ENCODE measurements at regions not wholly inside any gene's neighbourhood (a gene's known extent, or its start where the extent isn't known, plus 50 kb on each side); places are given as distances from the start of the nearest gene placed in this dataset.

DNA sequence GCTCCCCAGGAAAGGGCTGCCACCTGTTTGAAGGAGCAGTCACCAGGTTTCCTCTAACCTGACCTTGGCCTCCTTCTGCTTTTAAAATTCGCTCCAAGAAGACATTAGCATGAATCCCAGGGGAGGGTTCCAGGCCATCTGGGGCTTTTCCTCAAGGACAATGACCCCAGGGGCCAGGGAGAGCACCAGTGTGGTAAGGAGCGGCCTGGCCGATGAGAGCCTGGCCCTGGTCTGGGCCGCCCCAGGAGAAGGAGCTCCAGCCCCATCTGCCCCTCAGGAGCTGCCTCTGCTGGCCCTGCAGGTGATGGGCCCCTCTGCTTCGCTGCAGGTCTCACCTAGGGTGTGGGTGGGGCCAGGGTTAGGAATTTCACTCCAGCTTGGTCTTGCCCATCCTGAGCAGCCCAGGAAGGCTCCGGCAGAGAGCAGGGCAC, 209.2 kb upstream of the TNRC6C start:
- DNase-seq (ENCODE audit: low read depth in 1 of 2, low spot score in 1 of 2): no peak
- TF ChIP-seq JUND (IDR thresholded peaks at IDR 0.05; ENCODE audit: low read depth): no peak
- in situ Hi-C loops (cut with HindIII; ENCODE audit: low pct_unique_long_range_greater_than_20kb, low sequenced_read_pairs): no loop called here

- DNase-seq (ENCODE audit: low read depth in 1 of 2, low spot score in 1 of 2): no peak
- no peak for TF ChIP-seq JUND (IDR thresholded peaks at IDR 0.05; ENCODE audit: low read depth)
- in situ Hi-C loops (cut with HindIII; ENCODE audit: low pct_unique_long_range_greater_than_20kb, low sequenced_read_pairs): no loop called here
These were observed 208.5 kb upstream of the TNRC6C start for GRCh38 chr17:77749989-77750388.

DNA sequence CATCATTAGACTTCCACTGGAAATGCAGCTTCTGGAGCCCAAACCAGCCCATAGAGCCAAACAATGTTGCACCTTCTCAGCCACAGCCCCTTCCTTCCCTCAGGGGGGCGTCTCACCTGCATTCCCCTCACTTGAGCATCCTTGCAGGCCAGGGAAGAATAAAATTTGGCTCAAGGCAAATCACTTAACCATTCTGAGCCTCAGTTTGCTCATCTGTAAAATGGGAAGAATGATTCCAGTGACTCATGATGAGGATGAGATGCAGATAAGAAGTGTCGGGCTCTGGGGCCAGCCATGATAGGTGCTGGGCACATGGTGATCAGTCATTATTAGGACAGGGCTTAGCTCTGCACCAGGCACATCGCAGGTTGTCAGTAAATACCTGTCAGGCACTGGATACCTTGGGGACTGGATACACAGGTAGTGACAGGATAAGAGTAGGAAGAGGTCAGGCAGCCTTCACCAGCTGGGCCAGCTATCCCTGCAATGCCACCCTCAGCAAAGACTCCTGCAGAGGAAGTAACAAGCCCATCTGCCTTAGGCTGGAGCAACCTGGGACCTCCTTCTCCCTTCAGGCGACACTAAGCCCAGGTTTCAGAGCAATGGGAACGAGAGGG, 208.0 kb upstream of the TNRC6C start:
- TF ChIP-seq JUND (IDR thresholded peaks at IDR 0.05; ENCODE audit: low read depth): no peak
- DNase-seq (ENCODE audit: low read depth in 1 of 2, low spot score in 1 of 2): no peak
- in situ Hi-C loops (cut with HindIII; ENCODE audit: low pct_unique_long_range_greater_than_20kb, low sequenced_read_pairs): no loop called here

- TF ChIP-seq JUND (IDR thresholded peaks at IDR 0.05; ENCODE audit: low read depth): no peak
- in situ Hi-C loops (cut with HindIII; ENCODE audit: low pct_unique_long_range_greater_than_20kb, low sequenced_read_pairs): no loop called here
- no peak for DNase-seq (ENCODE audit: low read depth in 1 of 2, low spot score in 1 of 2)
These were observed 205.3 kb upstream of the TNRC6C start for GRCh38 chr17:77753246-77753645.

- in situ Hi-C loops (cut with HindIII; ENCODE audit: low pct_unique_long_range_greater_than_20kb, low sequenced_read_pairs): no loop called here
- no peak for DNase-seq (ENCODE audit: low read depth in 1 of 2, low spot score in 1 of 2)
- no peak for TF ChIP-seq JUND (IDR thresholded peaks at IDR 0.05; ENCODE audit: low read depth)
These were observed 204.7 kb upstream of the TNRC6C start for GRCh38 chr17:77753691-77754245.

DNA sequence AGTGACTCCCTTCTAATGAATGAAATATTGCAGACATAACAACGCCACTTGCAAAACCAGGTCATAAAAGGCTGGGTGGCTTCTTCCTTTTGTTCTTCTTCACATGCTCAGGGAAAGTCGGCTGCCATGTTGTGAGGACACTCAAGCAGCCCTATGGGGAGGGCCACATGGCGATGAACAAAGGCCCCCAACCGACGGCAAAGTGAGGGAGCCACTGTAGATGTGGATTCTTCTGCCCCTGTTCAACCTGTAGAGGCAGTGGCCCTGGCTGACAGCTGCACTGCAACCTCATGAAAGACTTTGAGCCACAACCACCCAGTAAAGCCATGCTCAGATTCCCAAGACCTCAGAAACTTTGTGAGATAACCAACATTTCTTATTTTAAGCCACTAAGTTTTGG, 203.5 kb upstream of the TNRC6C start:
- TF ChIP-seq JUND (IDR thresholded peaks at IDR 0.05; ENCODE audit: low read depth): no peak
- DNase-seq (ENCODE audit: low read depth in 1 of 2, low spot score in 1 of 2): no peak
- in situ Hi-C loops (cut with HindIII; ENCODE audit: low pct_unique_long_range_greater_than_20kb, low sequenced_read_pairs): no loop called here

- no peak for TF ChIP-seq JUND (IDR thresholded peaks at IDR 0.05; ENCODE audit: low read depth)
- in situ Hi-C loops (cut with HindIII; ENCODE audit: low pct_unique_long_range_greater_than_20kb, low sequenced_read_pairs): no loop called here
- DNase-seq (ENCODE audit: low read depth in 1 of 2, low spot score in 1 of 2): no peak
These were observed 203.0 kb upstream of the TNRC6C start for GRCh38 chr17:77755410-77755963.

GRCh38 chr17:77756028-77756427, 202.5 kb upstream of the TNRC6C start:
- DNase-seq (ENCODE audit: low read depth in 1 of 2, low spot score in 1 of 2): no peak
- no peak for TF ChIP-seq JUND (IDR thresholded peaks at IDR 0.05; ENCODE audit: low read depth)
- in situ Hi-C loops (cut with HindIII; ENCODE audit: low pct_unique_long_range_greater_than_20kb, low sequenced_read_pairs): no loop called here

DNA sequence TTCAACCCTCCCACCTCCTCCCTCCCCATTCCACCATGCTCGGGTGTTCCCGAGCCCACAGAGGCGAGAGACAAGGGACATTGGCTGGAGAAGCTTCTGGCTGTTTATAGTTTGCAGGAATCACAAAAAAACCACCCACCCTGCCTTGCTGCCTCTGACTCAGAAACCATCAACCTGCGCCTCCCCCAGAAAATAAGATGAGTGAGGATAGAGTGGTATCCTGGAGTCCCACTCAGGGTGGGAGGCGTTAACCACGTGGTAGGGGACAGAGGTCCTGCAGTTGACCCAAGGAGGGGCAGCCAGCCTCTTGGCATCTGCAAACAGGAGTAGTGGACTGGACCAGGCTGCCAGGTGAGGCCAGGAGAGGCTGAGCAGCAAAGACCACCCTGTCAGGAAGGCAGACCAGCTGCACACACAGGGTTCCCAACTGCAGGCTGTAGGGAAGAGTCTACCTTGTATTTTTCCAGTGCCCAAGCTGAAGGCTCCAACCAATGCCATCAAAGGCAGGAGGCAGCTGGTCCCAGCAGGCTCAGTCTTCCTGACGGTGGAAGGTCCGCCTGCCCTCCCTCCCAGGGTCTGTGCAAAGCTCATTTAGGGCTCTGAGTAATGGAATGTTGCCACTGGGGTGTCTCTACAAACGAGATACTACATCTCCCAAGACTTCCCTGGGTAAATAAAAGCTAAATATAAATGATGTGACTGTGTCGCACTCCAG, 201.5 kb upstream of the TNRC6C start:
- no peak for DNase-seq (ENCODE audit: low read depth in 1 of 2, low spot score in 1 of 2)
- no peak for TF ChIP-seq JUND (IDR thresholded peaks at IDR 0.05; ENCODE audit: low read depth)
- in situ Hi-C loops (cut with HindIII; ENCODE audit: low pct_unique_long_range_greater_than_20kb, low sequenced_read_pairs): no loop called here

GRCh38 chr17:77757561-77757898, 201.0 kb upstream of the TNRC6C start:
- in situ Hi-C loops (cut with HindIII; ENCODE audit: low pct_unique_long_range_greater_than_20kb, low sequenced_read_pairs): no loop called here
- no peak for DNase-seq (ENCODE audit: low read depth in 1 of 2, low spot score in 1 of 2)
- TF ChIP-seq JUND (IDR thresholded peaks at IDR 0.05; ENCODE audit: low read depth): no peak

- DNase-seq (ENCODE audit: low read depth in 1 of 2, low spot score in 1 of 2): no peak
- in situ Hi-C loops (cut with HindIII; ENCODE audit: low pct_unique_long_range_greater_than_20kb, low sequenced_read_pairs): no loop called here
- no peak for TF ChIP-seq JUND (IDR thresholded peaks at IDR 0.05; ENCODE audit: low read depth)
These were observed 195.5 kb upstream of the TNRC6C start for GRCh38 chr17:77763023-77763422.

DNA sequence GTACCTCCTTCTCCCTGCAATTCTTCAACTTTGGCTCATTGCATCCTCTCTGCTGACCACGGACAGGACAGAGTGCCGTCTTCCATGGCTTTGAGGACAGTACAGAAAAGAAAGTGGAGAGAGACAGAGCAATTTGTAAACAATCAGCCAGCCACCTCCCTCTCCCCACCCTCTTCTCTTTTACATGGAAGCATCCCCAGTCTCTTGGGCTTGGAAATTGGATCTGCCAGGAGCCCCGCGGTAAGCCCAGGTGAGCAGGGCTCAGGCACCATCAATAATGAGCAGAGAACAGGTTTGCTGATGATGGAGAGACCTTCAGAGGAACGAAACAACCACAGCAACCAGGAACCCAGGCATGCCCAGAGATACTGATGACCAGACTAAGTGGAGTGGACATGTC, 194.9 kb upstream of the TNRC6C start:
- DNase-seq (ENCODE audit: low read depth in 1 of 2, low spot score in 1 of 2): no peak
- no peak for TF ChIP-seq JUND (IDR thresholded peaks at IDR 0.05; ENCODE audit: low read depth)
- in situ Hi-C loops (cut with HindIII; ENCODE audit: low pct_unique_long_range_greater_than_20kb, low sequenced_read_pairs): no loop called here

DNA sequence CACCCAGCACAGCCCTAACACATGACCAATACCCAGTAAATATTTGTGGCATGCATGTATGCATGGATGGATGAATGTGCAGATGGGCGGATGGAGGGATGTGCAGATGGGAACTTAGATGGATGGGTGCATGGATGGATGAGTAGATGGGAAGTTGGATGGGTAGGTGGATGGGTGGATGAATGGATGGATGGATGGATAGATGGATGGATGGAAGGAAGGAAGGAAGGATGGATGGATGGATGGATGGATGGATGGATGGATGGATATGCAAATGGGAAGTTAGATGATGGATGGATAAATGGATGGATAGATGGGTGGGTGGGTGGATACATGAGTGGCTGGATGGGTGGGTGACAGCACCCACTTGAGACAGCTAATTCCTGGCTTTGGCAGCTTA, 193.2 kb upstream of the TNRC6C start:
- in situ Hi-C loops (cut with HindIII; ENCODE audit: low pct_unique_long_range_greater_than_20kb, low sequenced_read_pairs): no loop called here
- no peak for TF ChIP-seq JUND (IDR thresholded peaks at IDR 0.05; ENCODE audit: low read depth)
- no peak for DNase-seq (ENCODE audit: low read depth in 1 of 2, low spot score in 1 of 2)

Measured in T47D (cell line).